Upper lobe of right lung (tissue), 1 donor: ENCODE measurements at regions not wholly inside any gene's neighbourhood (a gene's known extent, or its start where the extent isn't known, plus 50 kb on each side); places are given as distances from the start of the nearest gene placed in this dataset.

Experiments used
- ATAC-seq: fragments of 200-7000 bp; cut with Tn5 transposase; one replicate; pipeline ENCODE4 v1.9.1; 2020; ENCODE audit warnings: mild to moderate bottlenecking, moderate library complexity
- DNase-seq: peaks from one replicate; pipeline ENCODE4 v3.0.0-alpha.2; 2020
- H3K27ac ChIP-seq: fragments of 200-600 bp; one replicate; pipeline ENCODE4 v1.8.0; 2022
- H3K27me3 ChIP-seq: fragments of 200-600 bp; one replicate; pipeline ENCODE4 v1.8.0; 2022; ENCODE audit warnings: mild to moderate bottlenecking
- H3K36me3 ChIP-seq: fragments of 200-600 bp; one replicate; pipeline ENCODE4 v1.8.0; 2022
- H3K4me1 ChIP-seq: fragments of 200-600 bp; one replicate; pipeline ENCODE4 v1.8.0; 2022
- H3K4me3 ChIP-seq: fragments of 200-600 bp; one replicate; pipeline ENCODE4 v1.8.0; 2022; ENCODE audit warnings: mild to moderate bottlenecking
- H3K9me3 ChIP-seq: fragments of 200-600 bp; one replicate; pipeline ENCODE4 v1.8.0; 2022
- intact Hi-C: fragments of 100-400 bp; cut with DNase I; formaldehyde crosslinking; loops from one replicate; pipeline ENCODE4 v1.11.0; 2022
- TF ChIP-seq, protein P1 (sequence below): fragments of 200-600 bp; IDR thresholded peaks from one replicate; pipeline ENCODE4 v1.8.0; 2022; ENCODE audit warnings: antibody characterized with exemption
- donor health status: DM: no; HTN: yes; CAD: no; lungs with severe emphysema.

- H3K27ac ChIP-seq = no peak overlapping the region
- H3K9me3 ChIP-seq = no peaks in the 10 kb centered on the region
- no peak overlapping the region for H3K4me3 ChIP-seq
- no peaks in the 10 kb centered on the region for H3K4me1 ChIP-seq
- peaks cover 3% of the 10 kb centered on the region for H3K27me3 ChIP-seq
- intact Hi-C loops = no loop called here
- no peaks in the 10 kb centered on the region for H3K36me3 ChIP-seq
- ATAC-seq (no peak), DNase-seq (no peak)
- TF ChIP-seq, protein P1, sequence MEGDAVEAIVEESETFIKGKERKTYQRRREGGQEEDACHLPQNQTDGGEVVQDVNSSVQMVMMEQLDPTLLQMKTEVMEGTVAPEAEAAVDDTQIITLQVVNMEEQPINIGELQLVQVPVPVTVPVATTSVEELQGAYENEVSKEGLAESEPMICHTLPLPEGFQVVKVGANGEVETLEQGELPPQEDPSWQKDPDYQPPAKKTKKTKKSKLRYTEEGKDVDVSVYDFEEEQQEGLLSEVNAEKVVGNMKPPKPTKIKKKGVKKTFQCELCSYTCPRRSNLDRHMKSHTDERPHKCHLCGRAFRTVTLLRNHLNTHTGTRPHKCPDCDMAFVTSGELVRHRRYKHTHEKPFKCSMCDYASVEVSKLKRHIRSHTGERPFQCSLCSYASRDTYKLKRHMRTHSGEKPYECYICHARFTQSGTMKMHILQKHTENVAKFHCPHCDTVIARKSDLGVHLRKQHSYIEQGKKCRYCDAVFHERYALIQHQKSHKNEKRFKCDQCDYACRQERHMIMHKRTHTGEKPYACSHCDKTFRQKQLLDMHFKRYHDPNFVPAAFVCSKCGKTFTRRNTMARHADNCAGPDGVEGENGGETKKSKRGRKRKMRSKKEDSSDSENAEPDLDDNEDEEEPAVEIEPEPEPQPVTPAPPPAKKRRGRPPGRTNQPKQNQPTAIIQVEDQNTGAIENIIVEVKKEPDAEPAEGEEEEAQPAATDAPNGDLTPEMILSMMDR = no peak
Measured at GRCh38 chr20:48358176-48359054, 469.4 kb downstream of the PREX1 start.

DNA sequence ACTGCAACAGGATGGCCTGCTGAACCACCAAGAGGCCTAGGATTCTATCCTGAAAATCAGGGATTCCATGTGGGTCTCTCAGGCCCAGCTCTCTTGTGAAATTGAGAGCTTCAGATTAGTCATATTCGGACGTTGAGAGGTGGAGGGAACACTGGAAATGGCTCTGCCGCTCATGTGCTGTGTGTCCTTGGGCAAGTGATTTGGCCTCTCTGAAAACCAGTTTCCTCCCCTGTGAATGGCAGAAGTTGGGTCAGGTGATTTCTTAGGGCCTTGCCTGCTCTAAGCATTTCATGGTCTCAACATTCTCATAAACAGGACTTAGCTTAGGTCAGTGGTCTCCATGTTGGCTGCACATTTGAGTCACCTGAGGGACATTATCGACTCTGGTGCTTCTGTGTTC is 470.1 kb downstream of the PREX1 start:
- intact Hi-C loops = no loop called here
- no peak for DNase-seq
- no peak overlapping the region for H3K27ac ChIP-seq
- H3K9me3 ChIP-seq = no peaks in the 10 kb centered on the region
- peaks cover 3% of the 10 kb centered on the region for H3K27me3 ChIP-seq
- ATAC-seq = no peak
- H3K4me3 ChIP-seq = no peak overlapping the region
- no peaks in the 10 kb centered on the region for H3K4me1 ChIP-seq
- no peaks in the 10 kb centered on the region for H3K36me3 ChIP-seq
- TF ChIP-seq, protein P1 = no peak

DNA sequence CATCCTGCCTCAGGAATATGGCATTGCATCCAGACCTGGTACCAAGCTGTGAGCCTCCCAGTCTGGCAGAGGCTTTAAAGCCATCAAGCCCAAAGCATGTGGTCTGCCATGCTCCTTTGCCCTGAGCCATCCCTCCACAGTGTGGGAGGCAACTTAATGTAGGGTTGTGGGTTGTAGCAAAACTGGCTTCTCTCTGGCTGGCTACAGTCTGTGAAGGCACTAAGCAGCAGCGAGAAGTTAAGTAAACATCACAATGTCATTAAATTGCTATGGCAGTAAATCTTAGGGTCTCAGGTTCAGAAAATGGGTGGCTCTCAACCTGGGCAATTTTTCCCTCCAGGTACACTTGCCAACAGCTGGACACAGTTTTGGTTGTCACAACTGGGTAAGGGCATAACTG is 472.9 kb downstream of the PREX1 start:
- TF ChIP-seq, protein P1 = no peak
- Histone ChIP-seq H3K4me1 (no peaks in the 10 kb centered on the region), H3K27me3 (no peaks in the 10 kb centered on the region), H3K9me3 (no peaks in the 10 kb centered on the region), H3K4me3 (no peak overlapping the region), H3K27ac (no peak overlapping the region), H3K36me3 (no peaks in the 10 kb centered on the region)
- ATAC-seq (no peak), DNase-seq (no peak)
- intact Hi-C loops = no loop called here

GRCh38 chr20:48354320-48354876 is 473.4 kb downstream of the PREX1 start:
- H3K4me3 ChIP-seq = no peak overlapping the region
- ATAC-seq (no peak), DNase-seq (no peak)
- H3K27ac ChIP-seq = no peak overlapping the region
- H3K36me3 ChIP-seq = no peaks in the 10 kb centered on the region
- H3K9me3 ChIP-seq = no peaks in the 10 kb centered on the region
- intact Hi-C loops = no loop called here
- H3K4me1 ChIP-seq = no peaks in the 10 kb centered on the region
- TF ChIP-seq, protein P1 = no peak
- H3K27me3 ChIP-seq = no peaks in the 10 kb centered on the region

DNA sequence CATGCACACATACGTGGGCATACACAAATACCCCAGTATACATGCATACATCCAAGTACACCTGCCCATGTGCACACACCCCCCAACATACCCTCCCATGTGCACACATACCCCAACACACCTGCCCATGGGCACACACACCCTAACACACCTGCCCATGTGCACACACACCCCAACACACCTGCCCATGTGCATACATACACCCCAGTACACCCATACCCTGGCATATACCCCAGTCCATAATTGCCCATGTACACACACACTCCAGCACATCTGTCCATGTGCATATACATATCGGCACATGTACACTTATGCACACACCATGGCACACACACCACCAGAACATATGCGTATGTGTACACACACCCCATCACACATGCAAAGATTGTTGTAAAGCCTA is 475.2 kb downstream of the PREX1 start:
- intact Hi-C loops = no loop called here
- no peak for ATAC-seq
- TF ChIP-seq, protein P1 = no peak

More for the DNA sequence above, 475.2 kb downstream of the PREX1 start:
- Histone ChIP-seq H3K4me1 (no peaks in the 10 kb centered on the region), H3K27ac (no peak overlapping the region), H3K4me3 (no peak overlapping the region), H3K27me3 (peaks cover 13% of the 10 kb centered on the region), H3K36me3 (no peaks in the 10 kb centered on the region), H3K9me3 (no peaks in the 10 kb centered on the region)
- DNase-seq = no peak
